Activated naive CD8-positive, alpha-beta T cell treated with anti-CD3 and anti-CD28 coated beads for 36 hours (primary cell): ENCODE measurements at regions not wholly inside any gene's neighbourhood (a gene's known extent, or its start where the extent isn't known, plus 50 kb on each side); places are given as distances from the start of the nearest gene placed in this dataset.

Experiments
- DNase-seq: peaks from one replicate; pipeline ENCODE4 v3.0.0; 2021
- H3K27ac Mint-ChIP-seq: one replicate; pipeline ENCODE4 v1.8.0; 2022; ENCODE audit warnings: mild to moderate bottlenecking, moderate library complexity, mixed read lengths
- H3K27me3 Mint-ChIP-seq: one replicate; pipeline ENCODE4 v1.8.0; 2022; ENCODE audit warnings: mild to moderate bottlenecking, mixed read lengths
- H3K36me3 Mint-ChIP-seq: one replicate; pipeline ENCODE4 v1.8.0; 2021; ENCODE audit warnings: mild to moderate bottlenecking, mixed read lengths
- H3K4me1 Mint-ChIP-seq: one replicate; pipeline ENCODE4 v1.8.0; 2021; ENCODE audit warnings: mixed read lengths
- H3K4me3 Mint-ChIP-seq: one replicate; pipeline ENCODE4 v1.8.0; 2022; ENCODE audit warnings: mild to moderate bottlenecking, moderate library complexity, mixed read lengths
- H3K9me3 Mint-ChIP-seq: one replicate; pipeline ENCODE4 v1.8.0; 2022; ENCODE audit warnings: mixed read lengths

GRCh38 chr1:162982364-162982763, 86.8 kb upstream of the RGS4 start:
- H3K9me3 Mint-ChIP-seq, result no peaks in the 10 kb centered on the region
- no peaks in the 10 kb centered on the region for H3K36me3 Mint-ChIP-seq
- H3K4me3 Mint-ChIP-seq, result no peak overlapping the region
- H3K4me1 Mint-ChIP-seq, result no peaks in the 10 kb centered on the region
- H3K27ac Mint-ChIP-seq, result no peak overlapping the region
- H3K27me3 Mint-ChIP-seq, result peaks cover 15% of the 10 kb centered on the region
- DNase-seq, result no peak

- Mint-ChIP-seq H3K4me3 (no peak overlapping the region), H3K36me3 (no peaks in the 10 kb centered on the region), H3K27me3 (peaks cover 5% of the 10 kb centered on the region), H3K27ac (no peak overlapping the region), H3K9me3 (no peaks in the 10 kb centered on the region), H3K4me1 (no peaks in the 10 kb centered on the region)
- no peak for DNase-seq
Measured at GRCh38 chr1:162977944-162978568, 91.1 kb upstream of the RGS4 start.

- Mint-ChIP-seq H3K4me1 (no peaks in the 10 kb centered on the region), H3K36me3 (no peaks in the 10 kb centered on the region), H3K27ac (no peak overlapping the region), H3K27me3 (peaks cover 6% of the 10 kb centered on the region), H3K4me3 (no peak overlapping the region), H3K9me3 (no peaks in the 10 kb centered on the region)
- DNase-seq, result no peak
Measured at GRCh38 chr1:162976628-162977027, 92.5 kb upstream of the RGS4 start.

- Mint-ChIP-seq H3K27me3 (peaks cover 5% of the 10 kb centered on the region), H3K9me3 (no peaks in the 10 kb centered on the region), H3K36me3 (no peaks in the 10 kb centered on the region), H3K4me1 (no peaks in the 10 kb centered on the region), H3K27ac (no peak overlapping the region), H3K4me3 (no peak overlapping the region)
- DNase-seq, result no peak
Measured at GRCh38 chr1:162974810-162975209, 94.4 kb upstream of the RGS4 start.

GRCh38 chr1:162973381-162973795, 95.8 kb upstream of the RGS4 start:
- no peaks in the 10 kb centered on the region for H3K36me3 Mint-ChIP-seq
- no peak overlapping the region for H3K27ac Mint-ChIP-seq
- H3K4me3 Mint-ChIP-seq, result no peak overlapping the region
- no peaks in the 10 kb centered on the region for H3K9me3 Mint-ChIP-seq
- no peak for DNase-seq
- H3K4me1 Mint-ChIP-seq, result no peaks in the 10 kb centered on the region
- peaks cover 5% of the 10 kb centered on the region for H3K27me3 Mint-ChIP-seq

GRCh38 chr1:162972773-162973172, 96.4 kb upstream of the RGS4 start:
- Mint-ChIP-seq H3K36me3 (no peaks in the 10 kb centered on the region), H3K27me3 (peaks cover 5% of the 10 kb centered on the region), H3K4me3 (no peak overlapping the region), H3K9me3 (no peaks in the 10 kb centered on the region), H3K4me1 (no peaks in the 10 kb centered on the region), H3K27ac (no peak overlapping the region)
- no peak for DNase-seq

- H3K9me3 Mint-ChIP-seq, result no peaks in the 10 kb centered on the region
- no peak for DNase-seq
- H3K27me3 Mint-ChIP-seq, result peaks cover 5% of the 10 kb centered on the region
- no peaks in the 10 kb centered on the region for H3K36me3 Mint-ChIP-seq
- no peak overlapping the region for H3K27ac Mint-ChIP-seq
- H3K4me3 Mint-ChIP-seq, result no peak overlapping the region
- H3K4me1 Mint-ChIP-seq, result no peaks in the 10 kb centered on the region
Measured at GRCh38 chr1:162970021-162970420, 99.1 kb upstream of the RGS4 start.

GRCh38 chr1:162966613-162967012, 102.5 kb upstream of the RGS4 start:
- no peak for DNase-seq
- H3K4me3 Mint-ChIP-seq, result no peak overlapping the region
- H3K27ac Mint-ChIP-seq, result no peak overlapping the region
- H3K4me1 Mint-ChIP-seq, result no peaks in the 10 kb centered on the region
- H3K9me3 Mint-ChIP-seq, result peaks cover 4% of the 10 kb centered on the region
- no peaks in the 10 kb centered on the region for H3K36me3 Mint-ChIP-seq
- H3K27me3 Mint-ChIP-seq, result peaks cover 15% of the 10 kb centered on the region

GRCh38 chr1:162964901-162965300, 103.9 kb upstream of the CCDC190 start:
- H3K27ac Mint-ChIP-seq, result no peak overlapping the region
- H3K4me1 Mint-ChIP-seq, result no peaks in the 10 kb centered on the region
- peaks cover 6% of the 10 kb centered on the region for H3K9me3 Mint-ChIP-seq
- no peak overlapping the region for H3K4me3 Mint-ChIP-seq
- peaks cover 18% of the 10 kb centered on the region for H3K27me3 Mint-ChIP-seq
- no peak for DNase-seq
- no peaks in the 10 kb centered on the region for H3K36me3 Mint-ChIP-seq

- peaks cover 31% of the 10 kb centered on the region for H3K27me3 Mint-ChIP-seq
- DNase-seq, result no peak
- peaks cover 3% of the 10 kb centered on the region for H3K9me3 Mint-ChIP-seq
- no peak overlapping the region for H3K4me3 Mint-ChIP-seq
- H3K27ac Mint-ChIP-seq, result no peak overlapping the region
- H3K4me1 Mint-ChIP-seq, result peaks cover 7% of the 10 kb centered on the region
- no peaks in the 10 kb centered on the region for H3K36me3 Mint-ChIP-seq
Measured at GRCh38 chr1:162956922-162957321, 95.9 kb upstream of the CCDC190 start.

- Mint-ChIP-seq H3K27me3 (peaks cover 28% of the 10 kb centered on the region), H3K4me1 (peaks cover 11% of the 10 kb centered on the region), H3K27ac (no peak overlapping the region), H3K4me3 (no peak overlapping the region), H3K36me3 (no peaks in the 10 kb centered on the region), H3K9me3 (peaks cover 1% of the 10 kb centered on the region)
- no peak for DNase-seq
Measured at GRCh38 chr1:162954824-162955223, 93.8 kb upstream of the CCDC190 start.

GRCh38 chr1:162952956-162953355, 92.0 kb upstream of the CCDC190 start:
- H3K4me1 Mint-ChIP-seq, result peaks cover 11% of the 10 kb centered on the region
- H3K27me3 Mint-ChIP-seq, result peaks cover 26% of the 10 kb centered on the region
- no peak overlapping the region for H3K4me3 Mint-ChIP-seq
- no peaks in the 10 kb centered on the region for H3K36me3 Mint-ChIP-seq
- no peak overlapping the region for H3K27ac Mint-ChIP-seq
- DNase-seq, result no peak
- peaks cover 1% of the 10 kb centered on the region for H3K9me3 Mint-ChIP-seq

GRCh38 chr1:162951553-162952315, 90.8 kb upstream of the CCDC190 start:
- peaks cover 34% of the 10 kb centered on the region for H3K27me3 Mint-ChIP-seq
- peaks cover 11% of the 10 kb centered on the region for H3K4me1 Mint-ChIP-seq
- H3K9me3 Mint-ChIP-seq, result peaks cover 1% of the 10 kb centered on the region
- H3K27ac Mint-ChIP-seq, result peak overlapping the region; percentile 5
- H3K36me3 Mint-ChIP-seq, result no peaks in the 10 kb centered on the region
- DNase-seq, result peak; percentile 2
- H3K4me3 Mint-ChIP-seq, result no peak overlapping the region

- peaks cover 11% of the 10 kb centered on the region for H3K4me1 Mint-ChIP-seq
- DNase-seq, result no peak
- H3K27ac Mint-ChIP-seq, result no peak overlapping the region
- no peaks in the 10 kb centered on the region for H3K9me3 Mint-ChIP-seq
- H3K27me3 Mint-ChIP-seq, result peaks cover 22% of the 10 kb centered on the region
- H3K4me3 Mint-ChIP-seq, result no peak overlapping the region
- no peaks in the 10 kb centered on the region for H3K36me3 Mint-ChIP-seq
Measured at GRCh38 chr1:162950187-162950586, 89.2 kb upstream of the CCDC190 start.

- Mint-ChIP-seq H3K27me3 (peaks cover 30% of the 10 kb centered on the region), H3K4me1 (peaks cover 15% of the 10 kb centered on the region), H3K36me3 (no peaks in the 10 kb centered on the region)
Measured at GRCh38 chr1:162946701-162947100, 85.7 kb upstream of the CCDC190 start.

More at GRCh38 chr1:162946701-162947100, 85.7 kb upstream of the CCDC190 start:
- H3K27ac Mint-ChIP-seq, result no peak overlapping the region
- DNase-seq, result no peak
- H3K9me3 Mint-ChIP-seq, result no peaks in the 10 kb centered on the region
- H3K4me3 Mint-ChIP-seq, result no peak overlapping the region
